ENCODE measurements at regions not wholly inside any gene's neighbourhood (a gene's known extent, or its start where the extent isn't known, plus 50 kb on each side); places are given as distances from the start of the nearest gene placed in this dataset.

DNA sequence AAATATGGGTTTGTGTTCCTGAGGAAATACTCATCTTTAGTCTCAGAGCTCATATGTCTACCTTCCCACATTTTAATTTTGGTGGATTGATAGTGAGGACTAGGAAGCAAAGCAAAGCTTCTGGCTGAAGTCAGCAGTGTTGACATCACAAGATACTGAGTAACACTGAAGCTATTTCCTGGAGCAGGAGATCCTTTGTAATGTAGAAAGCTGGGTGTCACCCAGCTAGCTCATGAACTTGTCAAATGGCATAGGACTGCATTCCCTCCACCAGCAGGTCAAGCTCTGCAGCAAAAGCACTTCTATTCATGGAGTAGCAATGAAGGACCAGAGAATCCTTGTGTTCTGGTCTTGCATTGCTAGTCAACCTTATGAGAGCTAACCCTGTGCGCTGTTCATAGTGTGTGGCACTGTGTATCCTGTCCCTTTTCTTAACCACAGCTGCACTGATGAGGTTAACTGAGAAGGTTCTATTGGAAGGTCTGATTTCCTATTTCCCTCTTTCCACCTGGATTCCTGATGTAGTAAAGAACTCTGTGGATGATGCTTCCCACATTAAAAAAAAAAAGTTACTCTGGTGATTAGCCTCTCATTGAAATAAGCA, 94.8 kb upstream of the ZNF804B start:
- H3K4me2 ChIP-seq (ENCODE audit: extremely low read depth, insufficient read depth, low read length): no peak overlapping the region
- peak in 1 of 2 donors; percentile 84 for DNase-seq (ENCODE audit: low read depth in 2 of 2)

DNA sequence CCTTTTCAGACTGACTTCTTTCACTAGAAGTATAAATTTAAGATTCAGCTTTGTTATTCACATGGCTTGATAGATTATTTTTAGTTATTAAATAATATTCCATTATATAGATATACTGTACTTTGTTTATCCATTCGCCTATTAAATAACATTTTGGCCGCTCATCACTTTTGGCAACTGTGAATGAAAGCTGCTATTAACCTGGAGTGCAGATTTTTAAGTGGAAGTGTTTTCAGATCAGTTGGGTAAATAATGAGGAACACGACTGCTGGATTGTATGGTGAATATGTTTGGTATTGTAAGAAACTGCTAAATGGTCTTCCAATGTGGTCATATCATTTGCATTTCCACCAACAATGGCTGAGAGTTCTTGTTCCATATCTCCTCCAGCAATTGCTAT, 97.6 kb upstream of the ZNF804B start:
- Histone ChIP-seq H3K9me3 (ENCODE audit: control insufficient read depth, insufficient read depth, low read depth, low read length) (no peaks in the 10 kb centered on the region), H3K27me3 (ENCODE audit: control insufficient read depth, insufficient read depth, low read length) (no peaks in the 10 kb centered on the region), H3K9ac (ENCODE audit: insufficient read depth, low read length) (no peak overlapping the region), H3K4me1 (ENCODE audit: control insufficient read depth, extremely low read depth, insufficient read depth, low read length) (no peaks in the 10 kb centered on the region), H3K4me2 (ENCODE audit: extremely low read depth, insufficient read depth, low read length) (no peak overlapping the region), H4K20me1 (ENCODE audit: control insufficient read depth, extremely low read depth, insufficient read depth, low read length) (no peaks in the 10 kb centered on the region), H3K27ac (ENCODE audit: insufficient read depth, low read length) (no peak overlapping the region), H3K79me2 (ENCODE audit: control insufficient read depth, insufficient read depth, low read length) (no peaks in the 10 kb centered on the region), H3K4me3 (replicated peaks in 1 of 4; ENCODE audit: control extremely low read depth in 1 of 4, insufficient read depth in 1 of 4, low read depth in 3 of 4, low read length in 4 of 4) (no peak overlapping the region), H2AFZ (ENCODE audit: low read length) (no peak overlapping the region), H3K36me3 (ENCODE audit: control insufficient read depth, insufficient read depth, low read length) (no peaks in the 10 kb centered on the region)
- TF ChIP-seq EZH2 (IDR thresholded peaks at IDR 0.05; ENCODE audit: low read length, missing control alignments): no peak
- TF ChIP-seq, protein P1, sequence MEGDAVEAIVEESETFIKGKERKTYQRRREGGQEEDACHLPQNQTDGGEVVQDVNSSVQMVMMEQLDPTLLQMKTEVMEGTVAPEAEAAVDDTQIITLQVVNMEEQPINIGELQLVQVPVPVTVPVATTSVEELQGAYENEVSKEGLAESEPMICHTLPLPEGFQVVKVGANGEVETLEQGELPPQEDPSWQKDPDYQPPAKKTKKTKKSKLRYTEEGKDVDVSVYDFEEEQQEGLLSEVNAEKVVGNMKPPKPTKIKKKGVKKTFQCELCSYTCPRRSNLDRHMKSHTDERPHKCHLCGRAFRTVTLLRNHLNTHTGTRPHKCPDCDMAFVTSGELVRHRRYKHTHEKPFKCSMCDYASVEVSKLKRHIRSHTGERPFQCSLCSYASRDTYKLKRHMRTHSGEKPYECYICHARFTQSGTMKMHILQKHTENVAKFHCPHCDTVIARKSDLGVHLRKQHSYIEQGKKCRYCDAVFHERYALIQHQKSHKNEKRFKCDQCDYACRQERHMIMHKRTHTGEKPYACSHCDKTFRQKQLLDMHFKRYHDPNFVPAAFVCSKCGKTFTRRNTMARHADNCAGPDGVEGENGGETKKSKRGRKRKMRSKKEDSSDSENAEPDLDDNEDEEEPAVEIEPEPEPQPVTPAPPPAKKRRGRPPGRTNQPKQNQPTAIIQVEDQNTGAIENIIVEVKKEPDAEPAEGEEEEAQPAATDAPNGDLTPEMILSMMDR (conservative IDR thresholded peaks at IDR 0.05 in 1 of 2, IDR thresholded peaks at IDR 0.05 in 1 of 2; ENCODE audit: low read depth in 1 of 2, low read length in 2 of 2): no peak
- no peak for DNase-seq (ENCODE audit: low read depth in 2 of 2)

More for the DNA sequence above, 94.8 kb upstream of the ZNF804B start:
- H3K9me3 ChIP-seq (ENCODE audit: control insufficient read depth, insufficient read depth, low read depth, low read length): no peaks in the 10 kb centered on the region
- no peak overlapping the region for H2AFZ ChIP-seq (ENCODE audit: low read length)
- no peak overlapping the region for H3K27ac ChIP-seq (ENCODE audit: insufficient read depth, low read length)
- no peak overlapping the region for H3K4me3 ChIP-seq (replicated peaks in 1 of 4; ENCODE audit: control extremely low read depth in 1 of 4, insufficient read depth in 1 of 4, low read depth in 3 of 4, low read length in 4 of 4)
- TF ChIP-seq EZH2 (IDR thresholded peaks at IDR 0.05; ENCODE audit: low read length, missing control alignments): no peak
- TF ChIP-seq, protein P1 (conservative IDR thresholded peaks at IDR 0.05 in 1 of 2, IDR thresholded peaks at IDR 0.05 in 1 of 2; ENCODE audit: low read depth in 1 of 2, low read length in 2 of 2): no peak
- no peaks in the 10 kb centered on the region for H3K79me2 ChIP-seq (ENCODE audit: control insufficient read depth, insufficient read depth, low read length)
- no peaks in the 10 kb centered on the region for H3K27me3 ChIP-seq (ENCODE audit: control insufficient read depth, insufficient read depth, low read length)
- H4K20me1 ChIP-seq (ENCODE audit: control insufficient read depth, extremely low read depth, insufficient read depth, low read length): no peaks in the 10 kb centered on the region
- no peaks in the 10 kb centered on the region for H3K36me3 ChIP-seq (ENCODE audit: control insufficient read depth, insufficient read depth, low read length)
- no peaks in the 10 kb centered on the region for H3K4me1 ChIP-seq (ENCODE audit: control insufficient read depth, extremely low read depth, insufficient read depth, low read length)
- no peak overlapping the region for H3K9ac ChIP-seq (ENCODE audit: insufficient read depth, low read length)

DNA sequence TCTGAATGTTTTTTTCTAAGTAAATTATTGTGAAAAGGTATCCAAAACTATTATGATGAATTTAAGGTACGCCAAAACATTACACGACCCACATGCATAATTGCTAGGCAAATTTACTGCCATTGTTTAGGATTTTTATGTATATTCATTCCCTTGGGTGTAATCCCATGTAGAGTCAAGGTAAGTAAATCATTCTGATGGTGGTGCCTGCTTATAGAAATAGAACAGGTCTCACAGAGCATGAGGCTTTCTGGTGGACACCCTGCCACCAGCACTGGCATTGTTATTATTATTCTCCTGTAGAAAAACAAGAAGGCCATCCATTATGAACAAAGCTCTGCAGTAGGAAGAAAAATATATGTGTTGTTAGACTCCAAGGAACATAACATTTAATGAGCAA, 111.7 kb upstream of the ZNF804B start:
- Histone ChIP-seq H4K20me1 (ENCODE audit: control insufficient read depth, extremely low read depth, insufficient read depth, low read length) (no peaks in the 10 kb centered on the region), H3K4me1 (ENCODE audit: control insufficient read depth, extremely low read depth, insufficient read depth, low read length) (no peaks in the 10 kb centered on the region), H3K36me3 (ENCODE audit: control insufficient read depth, insufficient read depth, low read length) (no peaks in the 10 kb centered on the region), H3K9ac (ENCODE audit: insufficient read depth, low read length) (no peak overlapping the region), H3K4me3 (replicated peaks in 1 of 4; ENCODE audit: control extremely low read depth in 1 of 4, insufficient read depth in 1 of 4, low read depth in 3 of 4, low read length in 4 of 4) (no peak overlapping the region), H3K4me2 (ENCODE audit: extremely low read depth, insufficient read depth, low read length) (no peak overlapping the region), H2AFZ (ENCODE audit: low read length) (no peak overlapping the region), H3K79me2 (ENCODE audit: control insufficient read depth, insufficient read depth, low read length) (no peaks in the 10 kb centered on the region), H3K27ac (ENCODE audit: insufficient read depth, low read length) (no peak overlapping the region), H3K27me3 (ENCODE audit: control insufficient read depth, insufficient read depth, low read length) (no peaks in the 10 kb centered on the region), H3K9me3 (ENCODE audit: control insufficient read depth, insufficient read depth, low read depth, low read length) (no peaks in the 10 kb centered on the region)
- no peak for DNase-seq (ENCODE audit: low read depth in 2 of 2)
- TF ChIP-seq, protein P1 (conservative IDR thresholded peaks at IDR 0.05 in 1 of 2, IDR thresholded peaks at IDR 0.05 in 1 of 2; ENCODE audit: low read depth in 1 of 2, low read length in 2 of 2): no peak
- TF ChIP-seq EZH2 (IDR thresholded peaks at IDR 0.05; ENCODE audit: low read length, missing control alignments): no peak

Data from fibroblast of lung (primary cell).